Smooth muscle cell (in vitro differentiated cells): ENCODE measurements at regions not wholly inside any gene's neighbourhood (a gene's known extent, or its start where the extent isn't known, plus 50 kb on each side); places are given as distances from the start of the nearest gene placed in this dataset.

Experiments used
- DNase-seq: peaks from one replicate; lab custom pipeline; 2025; ENCODE audit not compliant: unreplicated experiment; lab: John Stamatoyannopoulos, UW
- H2AFZ ChIP-seq: fragments of 200-600 bp; sonication (generic); 2 replicates; pipeline ENCODE4 v1.6.0; 2016; ENCODE audit warnings: antibody characterized with exemption, low read depth, mild to moderate bottlenecking
- H3F3A ChIP-seq: fragments of 200-600 bp; sonication (generic); 2 replicates; pipeline ENCODE4 v1.6.0; 2017; ENCODE audit warnings: antibody characterized with exemption, low read depth
- H3K27ac ChIP-seq: fragments of 200-600 bp; sonication (generic); 2 replicates; pipeline ENCODE4 v1.5.1; 2016; ENCODE audit warnings: low read depth, mild to moderate bottlenecking
- H3K27me3 ChIP-seq: fragments of 200-600 bp; sonication (generic); 2 replicates; pipeline ENCODE4 v1.6.1; 2016; ENCODE audit warnings: low read depth, mild to moderate bottlenecking
- H3K36me3 ChIP-seq: fragments of 200-600 bp; sonication (generic); 2 replicates; pipeline ENCODE4 v1.5.1; 2016; ENCODE audit warnings: low read depth
- H3K4me1 ChIP-seq: fragments of 200-600 bp; sonication (generic); 2 replicates; pipeline ENCODE4 v1.5.1; 2016; ENCODE audit warnings: low read depth
- H3K4me2 ChIP-seq: fragments of 200-600 bp; sonication (generic); 2 replicates; pipeline ENCODE4 v1.6.0; 2016; ENCODE audit warnings: mild to moderate bottlenecking
- H3K4me3 ChIP-seq: fragments of 200-600 bp; sonication (generic); 2 replicates; pipeline ENCODE4 v1.5.1; 2016; ENCODE audit warnings: mild to moderate bottlenecking
- H3K79me2 ChIP-seq: fragments of 200-600 bp; sonication (generic); 2 replicates; pipeline ENCODE4 v1.6.0; 2016; ENCODE audit warnings: low read depth, mild to moderate bottlenecking
- H3K9ac ChIP-seq: fragments of 200-600 bp; sonication (generic); 2 replicates; pipeline ENCODE4 v1.6.0; 2016; ENCODE audit warnings: low read depth
- H3K9me3 ChIP-seq: fragments of 200-600 bp; sonication (generic); replicated peaks from 2 replicates; pipeline ENCODE4 v1.5.1; 2016; ENCODE audit warnings: low read depth
- H4K20me1 ChIP-seq: fragments of 200-600 bp; sonication (generic); 2 replicates; pipeline ENCODE4 v1.6.0; 2016; ENCODE audit warnings: low read depth
- WGBS: methylation state at CpG from one replicate; pipeline ENCODE4 v1.1.7; 2016; ENCODE audit warnings: low lambda C conversion rate; 5-methylcytosine and 5-hydroxymethylcytosine counted together
- TF ChIP-seq, protein P1 (sequence below): fragments of 200-600 bp; sonication (generic); IDR thresholded peaks from 2 replicates; pipeline ENCODE4 v1.5.1; 2017; ENCODE audit warnings: borderline replicate concordance, mild to moderate bottlenecking, antibody characterized with exemption; ENCODE audit not compliant: insufficient read depth, poor library complexity, severe bottlenecking

DNA sequence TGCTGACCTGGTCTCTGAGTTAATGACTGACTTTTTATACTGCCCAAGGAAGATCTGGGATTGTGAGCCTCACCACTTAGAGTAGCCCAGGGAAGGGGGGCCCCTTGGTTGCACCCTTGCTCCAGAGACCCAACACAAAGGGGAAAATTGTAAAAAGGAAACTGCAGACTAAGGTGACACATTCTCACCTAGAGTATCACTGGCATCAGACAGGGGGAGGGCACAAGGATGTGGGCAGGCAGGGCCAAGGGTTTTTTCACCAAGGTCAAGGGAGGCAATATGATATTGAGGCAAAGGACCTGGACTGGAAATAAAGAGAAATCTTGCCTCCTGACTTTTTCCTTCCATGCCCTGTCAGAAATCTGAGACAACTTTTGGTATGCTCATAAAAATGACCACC, 386.2 kb upstream of the FGF16 start:
- Histone ChIP-seq H3K36me3 (no peaks in the 10 kb centered on the region), H3K4me2 (no peak overlapping the region), H3F3A (no peaks in the 10 kb centered on the region), H3K9ac (no peak overlapping the region), H3K4me1 (no peaks in the 10 kb centered on the region), H3K9me3 (no peaks in the 10 kb centered on the region), H3K27ac (no peak overlapping the region), H3K79me2 (no peaks in the 10 kb centered on the region), H3K27me3 (no peaks in the 10 kb centered on the region), H2AFZ (no peak overlapping the region), H3K4me3 (no peak overlapping the region), H4K20me1 (no peaks in the 10 kb centered on the region)
- DNase-seq = no peak
- TF ChIP-seq, protein P1, sequence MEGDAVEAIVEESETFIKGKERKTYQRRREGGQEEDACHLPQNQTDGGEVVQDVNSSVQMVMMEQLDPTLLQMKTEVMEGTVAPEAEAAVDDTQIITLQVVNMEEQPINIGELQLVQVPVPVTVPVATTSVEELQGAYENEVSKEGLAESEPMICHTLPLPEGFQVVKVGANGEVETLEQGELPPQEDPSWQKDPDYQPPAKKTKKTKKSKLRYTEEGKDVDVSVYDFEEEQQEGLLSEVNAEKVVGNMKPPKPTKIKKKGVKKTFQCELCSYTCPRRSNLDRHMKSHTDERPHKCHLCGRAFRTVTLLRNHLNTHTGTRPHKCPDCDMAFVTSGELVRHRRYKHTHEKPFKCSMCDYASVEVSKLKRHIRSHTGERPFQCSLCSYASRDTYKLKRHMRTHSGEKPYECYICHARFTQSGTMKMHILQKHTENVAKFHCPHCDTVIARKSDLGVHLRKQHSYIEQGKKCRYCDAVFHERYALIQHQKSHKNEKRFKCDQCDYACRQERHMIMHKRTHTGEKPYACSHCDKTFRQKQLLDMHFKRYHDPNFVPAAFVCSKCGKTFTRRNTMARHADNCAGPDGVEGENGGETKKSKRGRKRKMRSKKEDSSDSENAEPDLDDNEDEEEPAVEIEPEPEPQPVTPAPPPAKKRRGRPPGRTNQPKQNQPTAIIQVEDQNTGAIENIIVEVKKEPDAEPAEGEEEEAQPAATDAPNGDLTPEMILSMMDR = no peak

DNA sequence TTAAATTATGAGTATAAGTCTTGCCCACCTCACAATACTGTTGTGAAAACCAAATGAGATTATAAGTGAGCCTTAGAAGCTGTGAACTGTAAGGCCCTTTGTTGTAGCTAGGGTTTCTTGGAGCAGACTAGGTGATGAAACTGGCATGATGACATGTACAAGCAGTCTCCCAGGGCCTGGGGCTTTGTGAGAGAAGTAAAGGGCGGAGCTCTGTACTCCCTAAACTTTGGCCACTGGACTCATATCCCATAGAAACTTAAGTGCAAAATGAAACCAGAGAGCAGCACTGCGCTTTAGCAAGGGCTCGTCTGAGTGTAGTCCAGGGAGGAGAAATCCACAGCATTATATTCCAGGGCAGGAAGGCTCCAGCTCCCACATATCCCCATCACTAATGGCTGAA, 385.6 kb upstream of the FGF16 start:
- WGBS = 61% methylated on average over 3 of the region's 3 CpGs
- DNase-seq = no peak
- Histone ChIP-seq H3K79me2 (no peaks in the 10 kb centered on the region), H3K27me3 (no peaks in the 10 kb centered on the region), H3K9ac (no peak overlapping the region), H3K4me3 (no peak overlapping the region), H3K4me1 (no peaks in the 10 kb centered on the region), H3K4me2 (no peak overlapping the region), H3K9me3 (no peaks in the 10 kb centered on the region), H2AFZ (no peak overlapping the region), H3K36me3 (no peaks in the 10 kb centered on the region), H3K27ac (no peak overlapping the region), H3F3A (no peaks in the 10 kb centered on the region), H4K20me1 (no peaks in the 10 kb centered on the region)
- TF ChIP-seq, protein P1 = no peak

DNA sequence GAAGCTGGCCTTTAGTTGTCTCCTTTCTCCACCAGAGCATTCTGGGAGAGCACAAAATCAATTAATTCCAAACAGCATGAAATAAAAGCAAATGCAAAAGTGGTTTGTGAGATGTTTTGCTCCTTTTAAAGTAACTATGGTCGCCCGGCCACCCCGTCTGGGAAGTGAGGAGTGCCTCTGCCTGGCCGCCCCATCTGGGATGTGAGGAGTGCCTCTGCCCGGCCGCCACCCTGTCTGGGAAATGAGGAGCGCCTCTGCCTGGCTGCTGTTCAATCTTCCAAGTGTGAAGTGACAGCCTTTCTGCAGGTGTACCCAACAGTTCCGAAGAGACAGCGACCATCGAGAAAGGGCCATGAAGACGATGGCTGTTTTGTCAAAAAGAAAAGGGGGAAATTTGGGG, 381.3 kb upstream of the FGF16 start:
- WGBS = 75% methylated on average over 11 of the region's 11 CpGs

More for the DNA sequence above, 381.3 kb upstream of the FGF16 start:
- Histone ChIP-seq H3K79me2 (no peaks in the 10 kb centered on the region), H2AFZ (no peak overlapping the region), H3K4me3 (no peak overlapping the region), H3K9ac (no peak overlapping the region), H3K4me2 (no peak overlapping the region), H3K9me3 (no peaks in the 10 kb centered on the region), H3K27ac (no peak overlapping the region), H3F3A (no peaks in the 10 kb centered on the region), H4K20me1 (no peaks in the 10 kb centered on the region), H3K27me3 (no peaks in the 10 kb centered on the region), H3K36me3 (no peaks in the 10 kb centered on the region), H3K4me1 (no peaks in the 10 kb centered on the region)
- TF ChIP-seq, protein P1 = no peak
- DNase-seq = no peak
